HG03342 (cell line): ENCODE measurements at regions not wholly inside any gene's neighbourhood (a gene's known extent, or its start where the extent isn't known, plus 50 kb on each side); places are given as distances from the start of the nearest gene placed in this dataset.
"Not testable (repeated sequence)": the region's sequence is repeated elsewhere in the genome, so short reads cannot be mapped to it uniquely, and the experiment has no call there.

Source experiments
- ATAC-seq: cut with Tn5 transposase; IDR thresholded peaks from one replicate; pipeline ENCODE4 v1.9.1; 2021; ENCODE audit warnings: mild to moderate bottlenecking, moderate library complexity; ENCODE audit not compliant: unreplicated experiment

DNA sequence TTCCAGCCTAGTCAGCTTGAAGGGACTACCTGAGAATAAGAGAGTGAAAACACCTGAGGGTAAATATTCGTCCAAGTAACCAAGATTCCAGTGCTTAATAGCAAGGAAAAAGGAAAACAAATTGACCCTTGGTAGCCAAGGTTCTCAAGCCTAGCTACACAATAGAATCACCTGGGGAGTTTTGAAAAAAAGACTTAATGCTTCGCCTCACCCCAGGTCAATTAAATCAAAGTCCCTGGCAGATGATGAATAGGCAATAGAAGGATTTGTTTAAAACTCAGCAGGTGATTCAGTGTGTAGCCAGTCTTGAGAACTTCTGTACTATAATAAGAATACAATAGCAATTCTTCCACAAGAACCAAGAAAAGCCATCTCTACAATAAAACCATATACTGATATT is 500.2 kb downstream of the XIRP2 start:
- ATAC-seq, result no peak

DNA sequence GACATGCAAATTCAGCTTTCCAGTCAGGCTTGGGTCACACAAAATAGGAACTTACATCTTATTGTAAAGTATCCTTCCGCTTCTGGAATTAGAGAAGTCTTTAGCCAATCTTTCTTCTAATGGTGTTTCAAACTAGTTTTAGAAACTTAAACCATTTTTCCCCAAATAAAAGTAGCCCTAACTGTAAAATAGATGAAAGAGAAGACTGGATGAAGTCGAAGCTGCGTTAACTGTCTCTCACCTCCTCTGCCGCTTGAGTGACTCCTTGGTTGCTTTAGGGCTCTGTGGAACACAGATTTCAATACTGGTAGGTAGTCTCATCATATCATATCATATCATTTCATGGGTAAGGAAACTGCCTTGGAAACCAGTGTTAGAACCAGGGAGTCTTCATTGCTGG is 498.4 kb downstream of the XIRP2 start:
- no peak for ATAC-seq

DNA sequence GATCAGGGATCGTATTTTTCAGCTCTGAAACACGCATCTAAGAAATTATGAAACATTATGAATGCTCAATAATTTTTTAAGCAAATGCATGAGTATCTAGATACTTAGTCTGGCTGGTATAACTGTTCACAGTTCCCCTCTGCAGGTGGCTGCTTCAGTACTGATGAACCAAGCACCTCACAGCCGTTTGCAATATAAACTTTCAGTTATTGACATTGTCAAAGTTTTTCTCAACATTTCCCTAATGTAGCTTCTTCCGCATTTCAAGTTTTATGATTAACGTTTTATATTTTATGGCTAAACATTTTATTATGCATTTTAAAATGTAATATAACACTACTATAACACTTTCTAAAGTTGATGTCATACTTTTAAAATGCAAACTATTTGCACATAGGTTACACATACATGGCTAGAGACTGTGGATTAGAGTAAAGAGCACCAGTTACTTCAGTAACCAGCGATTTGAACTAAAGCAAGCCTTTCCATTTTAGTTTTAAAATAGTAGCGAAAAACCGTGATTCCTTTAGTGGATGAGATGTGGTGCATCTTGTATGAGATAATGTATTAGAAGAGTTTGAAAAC is 495.4 kb downstream of the XIRP2 start:
- ATAC-seq, result no peak

DNA sequence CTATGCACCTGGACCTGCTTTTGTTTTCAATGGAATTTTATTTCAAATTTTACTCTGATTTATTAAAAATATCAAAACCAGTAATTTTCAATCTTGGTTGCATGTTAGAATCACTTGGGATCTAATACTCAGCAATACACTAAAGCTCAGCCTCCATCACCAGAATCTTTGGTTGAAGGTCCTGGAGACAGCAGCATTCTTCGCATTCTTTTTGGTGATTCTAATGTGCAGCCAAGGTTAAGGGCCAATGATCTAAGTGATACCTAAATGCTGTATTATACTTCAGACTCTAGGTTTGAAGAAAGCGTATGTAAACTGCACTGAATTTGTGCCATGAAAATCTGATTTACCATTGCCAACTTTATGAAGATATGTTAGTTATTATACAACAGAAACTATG is 493.1 kb downstream of the XIRP2 start:
- no peak for ATAC-seq

DNA sequence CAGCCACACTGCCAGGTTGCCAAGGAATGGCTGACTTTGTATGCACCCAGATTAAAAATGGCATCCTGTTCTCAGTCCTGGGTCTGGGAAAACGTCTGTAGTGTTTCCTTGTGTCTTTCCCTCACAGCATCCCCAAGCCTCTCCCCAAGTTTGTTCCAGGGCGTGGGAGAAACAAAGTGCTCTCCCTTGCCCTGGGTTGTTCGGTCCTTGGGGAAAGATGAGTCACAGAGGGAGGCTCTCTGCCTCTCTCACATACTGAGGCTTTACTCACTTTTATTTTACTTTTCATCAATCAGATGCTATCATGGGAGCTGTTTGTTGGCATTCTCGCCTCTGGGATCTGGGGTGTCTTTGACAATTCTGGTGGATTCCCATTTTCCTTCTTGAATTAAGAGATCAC is 492.3 kb downstream of the XIRP2 start:
- no peak for ATAC-seq

DNA sequence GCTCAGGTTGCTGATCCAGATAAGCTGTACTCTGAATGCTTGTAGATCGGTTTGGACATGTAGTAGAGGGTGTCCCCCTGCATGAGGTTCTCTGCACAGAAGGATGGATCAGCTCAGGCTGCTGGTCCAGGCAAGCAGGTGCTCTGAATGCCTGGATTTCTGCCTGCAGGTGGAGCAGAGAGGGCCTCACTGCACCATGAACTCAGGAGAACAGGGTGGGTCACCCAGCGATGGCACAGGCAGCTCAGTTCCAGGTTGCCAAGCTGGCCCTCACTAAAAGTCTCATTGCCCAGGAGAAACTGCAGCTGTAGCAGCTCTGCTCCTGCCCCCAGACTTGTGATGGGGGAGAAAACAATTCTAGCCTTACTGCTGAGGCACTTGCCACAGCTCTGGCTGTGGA is 491.8 kb downstream of the XIRP2 start:
- ATAC-seq, result no peak

DNA sequence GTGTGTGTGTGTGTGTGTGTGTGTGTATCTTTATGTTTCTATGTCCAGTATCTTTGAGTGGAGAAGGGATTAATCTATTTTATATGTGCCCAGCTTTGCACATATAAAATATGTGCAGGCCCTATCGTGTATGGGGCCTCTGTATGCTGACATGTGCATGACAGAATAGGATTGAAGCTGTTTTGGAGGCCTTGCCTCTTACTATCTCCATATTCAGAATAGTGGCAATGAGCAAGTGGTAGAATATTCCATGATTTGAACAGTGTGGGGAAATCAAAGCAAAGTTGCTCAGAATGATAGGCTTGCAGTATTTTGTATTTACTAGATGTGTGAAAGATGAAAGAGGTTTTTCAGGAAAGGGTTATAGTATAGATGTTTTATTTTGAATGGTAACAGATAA is 480.8 kb downstream of the XIRP2 start:
- no peak for ATAC-seq

DNA sequence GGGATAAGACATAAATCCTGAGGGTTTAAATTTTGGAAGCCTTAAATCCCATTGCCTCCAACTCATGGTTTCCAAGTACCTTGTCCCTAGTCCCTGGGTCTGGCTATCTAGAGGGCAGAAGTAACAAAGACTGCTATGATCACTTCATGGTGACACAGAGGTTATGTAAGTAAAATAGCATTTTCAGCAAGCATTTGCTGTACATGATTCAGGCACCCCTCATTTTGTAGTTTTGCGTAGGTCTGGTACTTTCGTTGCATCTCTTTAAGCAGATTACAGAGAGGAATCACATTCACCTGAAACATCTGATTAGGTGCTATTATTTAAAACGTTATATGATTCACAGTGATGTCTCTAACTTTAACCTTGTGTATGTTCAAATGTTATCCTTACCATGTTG is 480.1 kb downstream of the XIRP2 start:
- no peak for ATAC-seq

DNA sequence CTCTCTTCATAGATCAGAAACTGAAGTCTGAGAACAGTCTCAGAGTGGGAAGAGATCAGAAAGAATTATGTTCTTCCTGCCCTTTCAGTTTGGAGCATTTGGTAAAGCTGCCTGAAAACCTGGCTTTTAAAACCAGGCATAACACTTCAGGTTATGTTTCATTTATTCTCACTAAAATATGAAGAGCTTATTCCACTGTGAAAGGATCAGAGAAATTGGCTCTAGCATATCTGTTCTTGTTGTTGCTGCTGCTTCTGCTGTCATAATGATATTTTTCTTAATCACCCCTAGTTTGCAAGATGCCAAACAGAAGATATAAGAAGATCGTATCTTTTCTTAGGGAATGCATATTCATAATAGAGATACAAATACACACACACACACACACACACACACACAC is 476.9 kb downstream of the XIRP2 start:
- no peak for ATAC-seq

DNA sequence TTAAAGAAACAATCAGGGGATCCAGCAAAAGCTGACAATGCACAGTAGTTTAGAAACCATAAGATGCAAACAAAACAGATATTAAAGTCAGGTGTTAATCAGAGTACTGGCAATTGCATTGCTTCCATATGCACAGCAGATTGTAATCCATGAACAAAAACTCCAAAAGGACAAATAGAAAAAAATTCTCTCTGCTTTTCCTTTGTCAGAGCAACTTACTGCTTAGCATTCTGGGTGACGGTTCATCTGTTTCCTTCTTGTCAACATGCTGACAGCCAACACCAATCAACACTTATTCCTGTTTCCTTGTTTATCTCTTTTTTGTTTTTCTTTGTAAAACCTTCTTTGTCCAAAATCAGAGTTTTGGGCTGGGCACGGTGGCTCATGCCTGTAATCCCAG is 473.1 kb downstream of the XIRP2 start:
- no peak for ATAC-seq

DNA sequence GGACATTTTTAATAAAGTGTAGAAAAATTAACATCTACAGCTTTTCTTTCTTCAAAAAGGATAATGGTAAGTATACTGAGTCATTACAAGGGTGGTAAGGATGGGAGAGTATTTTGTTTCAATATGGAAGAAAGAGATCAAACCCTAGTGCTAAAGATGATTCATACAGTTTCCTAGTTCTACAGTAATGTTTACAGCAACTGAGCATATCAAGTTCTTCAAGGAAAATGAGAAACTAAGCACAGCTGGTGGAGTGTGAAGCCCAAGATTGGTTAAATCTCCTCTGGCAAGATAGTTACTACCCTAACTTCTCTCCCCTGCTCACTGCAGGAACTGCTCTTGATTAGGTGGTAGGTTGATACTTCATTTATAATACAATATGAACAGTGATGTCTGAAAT is 467.5 kb downstream of the XIRP2 start:
- ATAC-seq, result no peak

DNA sequence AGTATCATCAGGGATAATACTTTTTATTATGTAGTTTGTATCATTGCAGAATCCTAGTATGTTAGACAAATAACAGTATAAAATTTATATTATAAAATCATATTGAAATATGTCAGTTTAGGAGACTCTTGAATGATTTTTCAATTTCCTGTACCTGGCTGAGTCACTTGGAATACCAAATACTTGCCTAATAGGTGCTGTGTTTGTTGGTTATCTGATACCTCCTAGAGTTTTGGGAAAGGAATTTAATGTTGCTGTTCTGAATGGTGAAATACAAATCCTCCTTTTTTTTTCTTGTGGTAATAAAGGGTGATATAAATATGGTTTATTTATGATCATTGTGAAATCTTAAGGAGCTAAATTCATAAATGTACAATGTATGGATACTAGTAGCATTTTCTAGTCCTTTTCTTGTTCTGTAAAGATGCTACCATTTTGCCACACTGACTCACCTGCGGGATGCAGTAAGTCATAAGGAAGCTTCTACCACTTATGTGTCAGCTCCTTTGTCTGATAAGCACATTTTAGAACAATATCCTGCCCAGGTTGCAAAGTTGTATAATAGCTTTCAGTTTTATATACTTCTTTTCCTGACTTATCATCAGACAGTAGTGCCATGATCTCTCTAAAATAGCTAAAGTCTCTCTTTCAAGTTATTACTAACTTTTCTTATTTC is 465.5 kb downstream of the XIRP2 start:
- ATAC-seq, result no peak

DNA sequence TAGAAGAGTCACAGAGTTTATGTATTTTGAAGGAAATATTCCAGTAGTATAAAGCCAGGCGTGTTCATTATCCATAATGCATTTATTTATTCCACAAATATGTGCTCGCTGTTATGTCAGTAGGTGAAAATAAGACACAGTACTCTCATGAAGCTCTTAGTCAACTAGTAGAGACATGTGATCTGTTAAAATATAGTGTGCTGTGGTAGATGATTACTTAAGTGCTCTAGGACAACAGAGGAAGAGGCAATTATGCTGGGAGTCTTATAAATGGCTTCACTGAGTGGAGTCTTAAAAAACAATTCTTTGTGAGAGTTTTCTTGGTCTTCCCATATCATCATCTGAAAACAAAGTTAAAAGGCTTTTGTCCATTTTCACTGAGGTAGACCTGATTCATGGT is 457.3 kb downstream of the XIRP2 start:
- ATAC-seq, result no peak

DNA sequence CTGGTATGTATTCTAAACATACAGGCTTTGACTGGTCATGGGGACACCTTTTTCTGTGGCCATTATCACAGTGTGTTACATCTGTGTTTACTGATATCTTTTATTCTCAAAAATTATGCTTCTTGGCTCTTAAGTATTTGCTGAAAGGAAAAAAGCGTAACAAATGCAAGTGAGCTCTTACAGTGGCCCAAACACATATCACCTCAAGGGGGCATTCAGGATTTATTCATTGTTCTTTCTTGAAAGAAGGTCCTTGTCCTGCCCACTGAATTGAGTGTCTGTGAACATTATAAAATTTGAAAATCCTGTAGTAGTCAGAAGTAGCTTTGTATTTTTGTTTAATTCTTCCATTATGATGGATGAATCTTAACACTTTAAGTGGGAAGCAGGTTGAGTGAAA is 454.5 kb downstream of the XIRP2 start:
- ATAC-seq, result no peak

DNA sequence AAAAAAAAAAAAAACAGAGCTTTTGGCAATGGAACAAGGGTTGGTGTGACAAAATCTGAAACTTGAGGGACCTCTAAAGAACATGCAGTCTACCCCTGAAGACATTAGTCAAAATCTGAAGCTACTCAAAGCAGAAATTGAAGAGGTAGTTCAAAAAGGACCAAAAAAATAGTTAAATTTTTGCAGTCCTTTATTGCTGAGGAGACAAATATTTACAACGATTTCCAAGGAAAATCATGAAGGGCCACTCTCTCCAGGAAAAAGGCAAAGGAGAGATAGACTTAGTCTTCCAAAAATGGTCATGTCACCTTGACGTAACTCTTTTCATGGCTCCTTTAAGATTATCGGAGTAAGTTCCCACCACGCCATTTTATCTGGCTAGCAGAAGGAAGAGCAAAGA is 452.0 kb downstream of the XIRP2 start:
- no peak for ATAC-seq

DNA sequence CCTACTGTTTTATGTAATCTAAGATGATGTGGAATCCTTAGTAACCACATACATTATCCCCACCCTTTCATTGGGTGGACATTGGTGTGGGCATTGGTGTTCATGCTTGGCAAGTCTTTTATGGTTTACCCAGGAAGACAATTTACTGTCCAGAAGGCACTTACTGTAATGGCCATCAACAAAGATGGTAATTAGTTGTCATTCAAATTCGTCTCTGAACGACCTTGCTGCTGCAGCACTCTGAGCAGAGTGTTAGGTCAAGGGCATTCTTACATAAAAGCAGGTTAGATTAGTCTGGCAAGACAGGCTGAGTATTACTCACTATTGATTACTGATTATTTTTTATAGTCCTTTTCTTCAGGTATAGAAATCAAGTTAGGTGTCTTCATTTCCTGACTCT is 447.9 kb downstream of the XIRP2 start:
- no peak for ATAC-seq

DNA sequence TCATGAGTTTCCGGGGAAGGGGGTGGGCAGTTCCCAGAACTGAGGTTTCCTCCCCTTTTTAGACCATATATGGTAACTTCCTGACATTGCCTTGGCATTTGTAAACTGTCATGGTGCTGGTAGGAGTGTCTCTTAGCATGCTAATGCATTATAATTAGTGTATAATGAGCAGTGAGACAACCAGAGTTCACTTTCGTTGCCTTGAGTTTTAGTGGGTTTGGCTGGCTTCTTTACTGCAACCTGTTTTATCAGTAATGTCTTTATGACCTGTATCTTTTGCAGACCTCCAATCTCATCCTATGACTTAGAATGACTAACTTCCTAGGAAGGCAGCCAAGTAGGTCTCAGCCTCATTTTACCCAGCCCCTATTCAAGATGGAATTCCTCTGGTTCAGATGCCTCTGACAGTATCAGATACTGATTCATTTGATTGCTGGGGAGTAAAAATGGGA is 447.3 kb downstream of the XIRP2 start:
- ATAC-seq, result no peak

DNA sequence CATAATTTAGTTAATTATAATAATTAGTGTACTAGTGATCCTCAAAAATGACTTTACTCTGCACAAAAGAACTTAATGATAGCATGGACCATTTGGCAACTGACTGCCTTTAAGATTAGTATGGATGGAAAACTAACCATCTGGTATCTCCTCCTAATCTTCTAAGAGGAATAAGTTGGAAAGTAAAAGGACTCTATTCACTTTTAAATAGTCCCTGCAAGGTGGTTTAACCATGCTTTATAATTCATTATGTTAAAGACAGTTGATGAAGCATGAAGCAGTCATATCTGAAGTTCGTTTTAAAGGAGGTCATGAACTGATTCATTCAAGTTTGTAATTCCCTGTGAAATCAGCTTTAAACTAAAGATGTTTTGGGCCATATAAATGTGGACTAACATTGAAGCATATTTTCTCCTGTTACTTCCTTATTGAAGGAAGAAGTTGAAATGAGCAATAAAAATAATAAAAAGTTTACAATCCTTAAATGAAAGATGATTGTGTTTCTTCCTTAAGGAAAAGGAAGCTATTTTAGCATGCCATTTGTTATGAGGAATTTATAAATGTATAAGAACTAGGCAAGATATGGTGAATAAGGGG is 446.0 kb downstream of the XIRP2 start:
- ATAC-seq, result no peak

DNA sequence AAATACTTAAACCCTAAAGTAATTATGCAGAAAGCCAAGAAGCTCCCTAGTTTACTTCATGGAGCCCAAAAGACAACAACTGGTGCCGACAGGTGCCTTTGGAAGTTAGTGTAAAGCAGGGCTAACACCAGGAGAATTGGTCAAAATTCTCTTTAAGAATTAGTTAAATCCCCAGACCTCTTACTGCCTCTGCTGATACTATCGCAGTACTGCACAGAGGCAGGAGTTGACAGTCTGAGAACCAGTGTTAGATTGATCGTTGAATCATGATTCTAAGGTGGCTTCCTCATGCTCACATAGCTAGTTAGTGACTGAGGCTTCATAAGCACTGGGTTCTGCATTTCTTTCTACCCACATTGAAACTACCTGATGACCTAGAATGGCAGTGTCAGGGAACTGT is 445.0 kb downstream of the XIRP2 start:
- no peak for ATAC-seq

DNA sequence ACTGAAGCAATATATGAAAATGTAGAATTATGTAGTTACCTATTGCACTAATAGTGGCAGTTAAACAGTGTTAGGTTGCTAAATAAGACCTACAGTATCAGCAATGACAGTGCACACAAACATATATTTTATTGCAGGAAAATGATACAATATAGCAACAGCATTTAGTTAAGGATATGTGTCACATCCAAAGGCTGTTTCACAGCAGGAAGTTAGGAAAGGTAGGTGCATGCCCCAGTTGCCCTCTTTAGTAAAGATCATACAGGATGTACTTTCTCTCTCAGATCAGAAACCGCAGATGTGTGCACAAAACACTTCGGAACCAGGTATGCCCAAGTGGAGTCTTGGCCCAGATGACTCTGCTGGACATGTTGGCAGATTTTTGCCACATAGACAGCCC is 444.1 kb downstream of the XIRP2 start:
- ATAC-seq, result no peak

DNA sequence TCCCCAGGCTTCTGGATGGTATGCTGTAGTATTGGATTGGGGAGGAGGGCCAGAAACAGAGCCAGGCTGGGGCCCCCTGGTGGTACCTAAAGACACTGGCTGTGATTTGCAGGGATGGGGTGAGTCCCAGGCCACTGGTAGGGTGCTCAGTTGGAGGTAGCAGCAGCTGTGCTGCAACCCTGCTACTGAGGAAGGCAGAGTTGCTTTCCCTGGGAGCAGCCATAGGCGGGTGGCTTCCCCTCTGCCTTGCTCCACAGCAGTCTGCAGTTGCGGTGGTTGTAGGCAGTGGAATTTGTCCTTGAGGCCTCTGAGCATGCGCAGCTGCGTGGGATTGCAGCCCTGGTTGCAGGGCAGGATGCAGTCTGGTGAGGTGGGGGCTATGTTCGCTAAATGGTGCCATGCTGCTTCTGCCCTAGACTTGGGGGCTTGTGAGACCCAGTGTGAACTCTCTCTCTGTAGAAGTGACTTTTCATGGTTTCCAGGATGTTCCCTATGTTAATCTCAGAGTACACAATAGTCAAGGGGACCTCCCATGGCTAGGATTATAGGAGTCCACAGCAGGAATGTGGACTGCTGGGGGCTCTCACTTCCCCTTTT is 443.5 kb downstream of the XIRP2 start:
- peak; percentile 63 for ATAC-seq

DNA sequence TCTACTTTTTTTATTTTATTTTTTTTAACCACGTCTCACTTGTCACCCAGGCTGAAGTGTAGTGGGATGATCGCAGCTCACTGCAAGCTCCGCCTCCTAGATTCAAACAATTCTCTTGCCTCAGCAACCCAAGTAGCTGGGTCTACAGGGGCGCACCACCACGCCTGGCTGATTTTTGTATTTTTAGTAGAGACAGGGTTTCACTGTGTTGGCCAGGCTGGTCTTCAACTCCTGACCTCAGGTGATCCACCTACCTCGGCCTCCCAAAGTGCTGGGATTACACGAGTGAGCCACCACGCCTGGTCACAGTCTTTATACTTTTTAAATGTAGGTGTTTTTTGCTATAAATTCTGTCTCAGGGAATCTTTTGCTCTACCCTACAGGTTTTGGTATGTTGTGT is 440.5 kb downstream of the XIRP2 start:
- not testable (repeated sequence) for ATAC-seq
